ENCODE measurements at regions not wholly inside any gene's neighbourhood (a gene's known extent, or its start where the extent isn't known, plus 50 kb on each side); places are given as distances from the start of the nearest gene placed in this dataset.

- DNase-seq = no peak
These were observed 205.8 kb upstream of the NCKAP5 start for GRCh38 chr2:133773854-133774653.

GRCh38 chr2:133774654-133775015, 206.4 kb upstream of the NCKAP5 start:
- no peak for DNase-seq

- DNase-seq = no peak
These were observed 208.8 kb upstream of the NCKAP5 start for GRCh38 chr2:133776936-133777573.

- DNase-seq = no peak
These were observed 209.3 kb upstream of the NCKAP5 start for GRCh38 chr2:133777574-133777960.

- DNase-seq = peak; percentile 36
These were observed 212.1 kb upstream of the NCKAP5 start for GRCh38 chr2:133780099-133780996.

- no peak for DNase-seq
These were observed 212.8 kb upstream of the NCKAP5 start for GRCh38 chr2:133780997-133781513.

GRCh38 chr2:133787207-133787606, 218.9 kb upstream of the NCKAP5 start:
- DNase-seq = no peak

GRCh38 chr2:133787651-133788050, 219.4 kb upstream of the NCKAP5 start:
- no peak for DNase-seq

- DNase-seq = no peak
These were observed 220.1 kb upstream of the NCKAP5 start for GRCh38 chr2:133788386-133788785.

GRCh38 chr2:133789743-133790142, 221.5 kb upstream of the NCKAP5 start:
- no peak for DNase-seq

GRCh38 chr2:133790711-133791110, 222.4 kb upstream of the NCKAP5 start:
- DNase-seq = no peak

- no peak for DNase-seq
These were observed 222.9 kb upstream of the NCKAP5 start for GRCh38 chr2:133791191-133791590.

- DNase-seq = no peak
These were observed 224.0 kb upstream of the NCKAP5 start for GRCh38 chr2:133792223-133792622.

GRCh38 chr2:133794114-133794513, 225.9 kb upstream of the NCKAP5 start:
- no peak for DNase-seq

GRCh38 chr2:133801946-133802345, 233.7 kb upstream of the NCKAP5 start:
- DNase-seq = no peak

- DNase-seq = no peak
These were observed 234.3 kb upstream of the NCKAP5 start for GRCh38 chr2:133802409-133803039.

GRCh38 chr2:133806564-133806963, 238.3 kb upstream of the NCKAP5 start:
- no peak for DNase-seq

GRCh38 chr2:133809485-133809884, 241.2 kb upstream of the NCKAP5 start:
- no peak for DNase-seq

GRCh38 chr2:133810559-133810958, 242.3 kb upstream of the NCKAP5 start:
- DNase-seq = no peak

GRCh38 chr2:133811409-133812125, 243.3 kb upstream of the NCKAP5 start:
- DNase-seq = no peak

GRCh38 chr2:133812826-133813617, 244.8 kb upstream of the NCKAP5 start:
- no peak for DNase-seq
